ENCODE measurements at regions not wholly inside any gene's neighbourhood (a gene's known extent, or its start where the extent isn't known, plus 50 kb on each side); places are given as distances from the start of the nearest gene placed in this dataset.

GRCh38 chr13:89755729-89756492 is 1591.6 kb upstream of the MIR17HG start:
- no peak for DNase-seq

DNA sequence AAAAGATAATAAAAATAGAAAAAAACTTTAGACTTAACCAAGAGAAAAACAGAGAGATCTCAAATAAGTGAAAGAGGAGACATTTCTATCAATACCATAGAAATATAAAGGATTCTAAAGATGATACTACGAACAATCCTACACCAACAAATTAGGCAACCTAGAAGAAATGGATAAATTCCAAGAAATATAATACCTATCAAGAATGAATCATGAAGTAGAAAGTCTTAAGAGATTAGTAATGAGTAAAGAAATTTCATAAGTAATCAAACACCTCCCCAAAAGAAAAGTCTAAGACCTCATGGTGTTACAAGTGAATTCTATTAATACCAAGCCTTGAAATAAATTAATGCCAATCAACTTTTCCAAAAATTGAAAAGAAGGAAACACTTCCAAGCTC is 1584.5 kb upstream of the MIR17HG start:
- DNase-seq = no peak

DNA sequence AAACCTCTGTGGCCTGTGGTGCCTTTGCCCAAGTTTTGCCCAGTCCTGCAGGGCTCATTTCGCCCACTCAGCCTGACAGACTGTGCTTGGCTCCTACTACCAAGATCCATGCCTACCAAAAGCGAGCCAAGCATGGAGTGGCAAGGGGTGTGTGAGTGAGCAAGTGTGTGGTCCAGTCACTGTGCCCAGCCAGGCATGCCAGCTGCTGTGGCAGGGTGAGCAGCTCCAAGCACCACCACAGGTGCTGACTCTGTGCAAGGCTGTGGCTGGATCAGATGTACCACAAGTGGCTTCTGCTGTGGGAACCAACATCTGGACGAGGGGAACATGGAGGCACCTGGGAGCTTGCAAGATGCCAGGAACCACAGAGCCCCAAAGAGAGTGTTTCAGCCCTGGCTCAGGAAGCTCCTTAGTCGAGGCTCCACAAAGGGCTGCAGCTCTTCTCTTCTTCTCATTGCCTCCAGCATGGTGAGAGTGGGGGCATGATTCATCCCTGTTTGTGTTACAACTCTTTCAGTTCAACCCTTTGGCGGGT is 1564.2 kb upstream of the MIR17HG start:
- no peak for DNase-seq

- no peak for DNase-seq
Measured at GRCh38 chr13:89784161-89784809, 1563.2 kb upstream of the MIR17HG start.

- no peak for DNase-seq
Measured at GRCh38 chr13:89786531-89786930, 1561.0 kb upstream of the MIR17HG start.

DNA sequence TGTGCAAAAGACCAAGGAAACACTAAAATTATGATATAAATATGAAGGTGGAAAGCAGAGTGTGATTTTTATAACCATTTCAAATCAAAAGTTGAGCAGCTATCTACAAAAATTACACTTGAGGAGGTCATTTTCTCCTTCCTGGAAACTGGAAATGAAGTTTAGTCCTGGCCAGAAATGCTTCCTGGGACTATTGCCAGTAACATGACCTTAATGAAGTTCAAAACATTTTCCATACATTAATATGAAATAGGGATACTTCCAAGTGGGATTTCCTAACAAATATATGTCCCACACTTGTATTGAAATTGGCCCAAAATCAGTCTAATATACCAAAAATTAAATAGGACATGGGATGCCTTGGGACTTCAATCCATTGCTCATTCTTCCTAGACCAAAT is 1556.8 kb upstream of the MIR17HG start:
- DNase-seq = no peak

- no peak for DNase-seq
Measured at GRCh38 chr13:89791971-89792630, 1555.4 kb upstream of the MIR17HG start.

- no peak for DNase-seq
Measured at GRCh38 chr13:89796196-89796595, 1551.3 kb upstream of the MIR17HG start.

GRCh38 chr13:89803839-89804238 is 1543.6 kb upstream of the MIR17HG start:
- DNase-seq = no peak

DNA sequence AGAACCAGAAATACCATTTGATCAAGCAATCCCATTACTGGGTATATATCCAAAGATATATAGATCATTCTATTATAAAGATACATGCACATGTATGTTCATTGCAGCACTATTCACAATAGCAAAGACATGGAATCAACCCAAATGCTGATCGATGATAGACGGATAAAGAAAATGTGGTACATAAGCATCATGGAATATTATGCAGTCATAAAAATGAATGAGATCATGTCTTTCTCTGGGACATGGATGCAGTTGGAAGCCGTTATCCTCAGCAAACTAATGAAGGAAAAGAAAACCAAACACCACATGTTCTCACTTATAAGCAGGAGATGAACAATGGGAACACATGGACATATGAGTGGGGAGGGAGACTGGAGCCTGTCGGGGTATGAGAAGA is 1540.9 kb upstream of the MIR17HG start:
- no peak for DNase-seq

DNA sequence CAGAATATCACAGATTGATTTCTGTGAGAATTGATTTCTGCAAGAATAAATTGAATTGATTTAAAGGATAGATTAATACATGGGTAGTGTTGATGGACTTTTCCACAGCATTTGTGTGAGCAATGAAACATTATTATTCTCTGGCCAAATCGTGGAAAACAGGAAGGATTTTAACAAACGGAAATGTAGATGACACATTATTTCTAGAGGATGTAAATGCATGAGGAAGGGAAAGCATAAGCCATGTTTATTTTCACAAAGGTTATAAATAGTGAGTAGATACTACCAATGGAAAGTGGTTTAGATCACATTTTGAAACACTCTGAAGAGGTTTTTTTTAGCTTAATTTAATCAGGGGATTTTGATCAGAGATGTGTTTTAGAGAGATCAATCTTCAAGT is 1534.6 kb upstream of the MIR17HG start:
- no peak for DNase-seq

DNA sequence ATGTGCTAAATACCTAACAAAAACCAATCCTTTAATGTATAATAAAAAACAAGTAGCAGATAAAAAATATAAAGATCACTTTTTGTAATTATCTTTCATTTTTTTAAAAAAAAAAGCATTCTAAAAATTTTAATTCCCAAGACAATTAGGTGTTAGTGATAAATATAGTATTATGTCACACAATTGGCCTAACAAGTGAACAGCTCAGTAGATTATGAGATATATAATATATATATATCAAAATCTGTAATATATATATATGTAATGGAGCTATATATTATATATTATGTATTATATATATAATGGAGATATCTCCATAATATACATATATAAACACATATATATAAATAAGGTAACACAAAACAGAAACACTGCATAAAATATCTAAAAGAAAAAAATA is 1531.1 kb upstream of the MIR17HG start:
- DNase-seq = no peak

DNA sequence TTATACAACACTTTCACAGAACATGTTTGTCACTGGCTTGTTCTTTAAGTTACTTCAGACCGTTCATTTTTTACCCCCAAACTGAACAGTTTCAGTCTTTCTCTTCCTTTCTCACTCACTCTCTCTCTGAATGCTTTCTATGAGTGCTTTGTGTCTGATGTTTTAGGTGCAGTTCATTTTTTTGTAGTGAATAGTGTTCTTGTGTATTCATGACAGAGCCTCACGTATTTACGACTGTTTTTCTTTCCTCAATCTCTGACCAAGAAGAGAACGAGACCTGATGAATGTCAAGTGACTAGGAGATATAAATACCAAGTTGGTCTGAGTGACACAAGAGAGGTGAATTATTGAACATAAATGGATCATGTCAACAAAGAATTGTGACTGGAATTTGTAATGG is 1525.0 kb upstream of the MIR17HG start:
- no peak for DNase-seq

DNA sequence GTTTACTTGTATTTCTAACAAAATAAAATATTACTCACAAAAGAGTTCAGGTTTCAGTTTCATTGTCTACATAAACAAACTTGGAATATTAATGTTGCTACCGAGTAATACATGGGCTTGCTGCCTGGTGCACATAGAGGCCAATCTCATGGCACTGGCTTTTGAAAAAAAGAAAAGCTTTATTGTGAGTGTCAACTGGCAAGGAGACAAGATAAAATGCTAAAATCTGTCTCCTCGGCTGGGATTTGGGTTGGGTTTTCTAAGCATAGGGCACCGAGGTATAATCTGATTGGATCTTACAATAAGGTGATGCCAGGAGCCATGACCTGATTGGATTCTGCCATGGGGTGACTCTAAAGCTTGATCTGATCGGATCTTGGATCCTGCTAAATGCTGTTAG is 1519.9 kb upstream of the MIR17HG start:
- no peak for DNase-seq

- no peak for DNase-seq
Measured at GRCh38 chr13:89828506-89828905, 1519.0 kb upstream of the MIR17HG start.

DNA sequence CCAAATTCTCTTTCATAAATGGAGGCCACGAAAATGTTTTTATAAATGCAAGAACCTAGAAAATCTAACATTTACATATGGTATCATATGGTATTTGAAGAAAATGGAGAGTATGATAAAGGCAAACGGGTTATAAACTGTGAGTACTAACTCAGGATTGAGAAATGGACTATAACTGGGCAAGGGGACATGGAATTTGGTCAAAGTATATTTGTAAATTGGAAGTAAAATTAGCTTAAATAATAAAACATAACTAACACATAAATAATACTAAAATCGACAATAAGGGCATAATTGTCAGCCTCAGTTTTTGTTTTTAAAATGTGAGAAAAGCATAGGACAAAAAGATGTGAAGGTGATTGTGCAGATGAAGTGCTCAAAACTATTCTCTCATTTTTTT is 1516.3 kb upstream of the MIR17HG start:
- no peak for DNase-seq

- no peak for DNase-seq
Measured at GRCh38 chr13:89832827-89833226, 1514.7 kb upstream of the MIR17HG start.

- DNase-seq = no peak
Measured at GRCh38 chr13:89843621-89844020, 1503.9 kb upstream of the MIR17HG start.

DNA sequence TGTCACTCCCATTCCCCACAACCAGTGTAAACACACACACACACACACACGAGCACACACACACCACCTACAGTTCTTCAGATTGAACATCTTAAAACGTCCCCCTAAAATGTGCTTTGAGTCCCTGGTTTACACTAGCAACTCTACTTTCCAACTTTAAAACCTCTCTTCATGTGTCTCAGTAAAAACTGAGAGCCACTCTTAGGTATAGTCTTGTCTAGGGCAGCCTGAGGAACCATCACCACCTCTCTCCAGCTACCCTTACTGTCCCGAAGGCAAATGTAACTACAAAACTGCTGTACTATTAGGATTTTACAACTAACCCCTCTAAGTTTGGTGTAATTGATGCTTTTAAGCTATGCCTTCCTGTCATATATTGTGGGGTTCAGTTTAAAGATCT is 1501.6 kb upstream of the MIR17HG start:
- no peak for DNase-seq

DNA sequence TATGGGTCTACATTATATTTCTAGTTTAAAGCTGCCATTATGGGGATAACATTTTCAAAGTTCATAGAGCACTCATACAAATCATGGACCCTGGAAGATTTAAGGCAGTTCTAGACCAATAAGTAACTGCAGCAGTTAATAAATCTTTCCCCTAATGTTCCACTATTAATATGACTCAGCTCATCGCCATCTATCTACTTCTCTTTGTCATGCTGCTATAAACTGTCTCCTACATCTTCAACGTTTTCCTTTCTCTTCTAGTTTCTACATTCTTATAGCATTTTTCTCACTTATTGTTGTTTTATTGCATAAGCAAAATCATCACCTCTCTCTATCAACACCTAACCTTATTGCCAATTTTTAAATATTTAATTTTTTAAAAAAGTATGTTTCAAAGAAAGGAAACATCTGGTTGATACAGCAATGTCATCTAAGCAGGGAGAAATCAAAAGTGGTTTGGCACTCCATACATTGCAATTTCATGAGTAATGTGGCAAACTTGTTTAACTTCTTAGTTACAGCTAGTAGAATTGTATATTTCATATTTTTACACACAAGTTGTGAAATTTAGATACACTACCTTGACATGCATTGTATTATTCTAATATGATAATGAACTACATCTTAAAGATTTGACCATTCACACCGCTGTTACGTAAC is 1500.4 kb upstream of the MIR17HG start:
- no peak for DNase-seq

DNA sequence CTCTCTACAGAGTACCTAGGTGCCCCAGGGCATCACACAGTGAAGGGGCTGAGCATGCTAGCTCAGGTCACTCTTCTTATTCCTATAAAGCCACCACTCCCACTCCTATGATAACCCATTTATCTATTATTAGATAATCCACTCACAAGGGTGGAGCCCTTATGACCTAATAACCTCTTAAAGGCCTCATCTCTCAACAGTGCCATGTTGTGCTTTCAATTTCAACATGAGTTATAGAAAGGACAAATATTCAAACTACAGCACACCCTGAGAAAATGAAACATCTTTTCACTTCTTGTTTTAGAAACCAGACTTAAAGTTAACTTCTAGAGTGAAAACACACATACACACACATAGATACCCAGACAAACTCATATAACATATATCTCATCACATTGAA is 1494.9 kb upstream of the MIR17HG start:
- DNase-seq = no peak

- DNase-seq = no peak
Measured at GRCh38 chr13:89856512-89856911, 1491.0 kb upstream of the MIR17HG start.

DNA sequence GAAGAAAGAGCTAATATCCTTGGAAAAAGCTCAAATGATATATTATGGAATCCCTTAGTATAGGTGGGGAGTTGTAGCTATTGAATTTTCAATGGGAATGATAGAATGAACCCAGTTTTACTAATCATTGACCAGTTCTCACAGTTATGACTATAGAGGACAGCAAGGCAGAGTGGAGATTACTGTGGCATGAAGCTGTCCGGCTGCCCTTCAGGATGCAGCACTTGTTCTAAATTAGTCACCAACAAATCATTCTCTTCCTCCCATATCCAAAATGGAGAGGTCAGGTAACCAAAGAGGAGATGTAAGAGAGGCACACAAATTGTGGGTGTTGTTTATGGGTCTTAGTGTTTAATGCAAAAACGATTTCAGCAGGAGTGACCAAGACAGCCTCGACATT is 1490.0 kb upstream of the MIR17HG start:
- no peak for DNase-seq

All from NCI-H1417 treated with DMSO at 0.1 percent for 48 hours (cell line).